ENCODE measurements at regions not wholly inside any gene's neighbourhood (a gene's known extent, or its start where the extent isn't known, plus 50 kb on each side); places are given as distances from the start of the nearest gene placed in this dataset.

GRCh38 chr15:47300596-47300995 is 416.7 kb upstream of the SEMA6D start:
- no peaks in the 10 kb centered on the region for H3K27me3 ChIP-seq (replicated peaks in 1 of 2; ENCODE audit: control insufficient read depth in 2 of 2, insufficient read depth in 2 of 2, low read length in 1 of 2)
- no peak overlapping the region for H3K4me3 ChIP-seq
- H3K79me2 ChIP-seq (ENCODE audit: control insufficient read depth, insufficient read depth, low read length) = no peaks in the 10 kb centered on the region
- no peak overlapping the region for H2AFZ ChIP-seq (ENCODE audit: control insufficient read depth, low read depth, low read length)
- no peaks in the 10 kb centered on the region for H3K4me1 ChIP-seq (ENCODE audit: control insufficient read depth, insufficient read depth, low read length)
- H3K36me3 ChIP-seq (ENCODE audit: control insufficient read depth in 2 of 2, insufficient read depth in 2 of 2, low read length in 1 of 2) = no peaks in the 10 kb centered on the region
- H3K4me2 ChIP-seq (ENCODE audit: control insufficient read depth, insufficient read depth) = no peak overlapping the region
- no peak for DNase-seq (ENCODE audit: low read depth, low spot score)
- TF ChIP-seq BRCA1 (IDR thresholded peaks at IDR 0.05; ENCODE audit: low read depth, low read length) (no peak), SMARCA5 (IDR thresholded peaks at IDR 0.05) (no peak), ZBED1 (IDR thresholded peaks at IDR 0.05; ENCODE audit: borderline replicate concordance) (no peak), SMC3 (IDR thresholded peaks at IDR 0.05; ENCODE audit: borderline replicate concordance, low read length) (no peak), IRF3 (IDR thresholded peaks at IDR 0.05) (no peak), NR2C1 (IDR thresholded peaks at IDR 0.05) (no peak), SMAD5 (IDR thresholded peaks at IDR 0.05; ENCODE audit: low read depth) (no peak), NFYB (IDR thresholded peaks at IDR 0.05; ENCODE audit: insufficient read depth, low read depth, low read length) (no peak)
- POLR2A ChIA-PET = no interaction called here
- in situ Hi-C loops (cut with MboI) (no loop called here), intact Hi-C loops (cut with micrococcal nuclease; ENCODE audit: unreplicated experiment) (no loop called here)
- RAD21 ChIA-PET (ENCODE audit: unreplicated experiment) = no interaction called here
- H3K27ac ChIP-seq (ENCODE audit: control insufficient read depth, insufficient read depth) = no peak overlapping the region
- no peak for ATAC-seq
- FAIRE-seq = no peak
- H3K9ac ChIP-seq (ENCODE audit: control insufficient read depth, insufficient read depth, low read length) = no peak overlapping the region
- CTCF ChIA-PET = no interaction called here
- no peaks in the 10 kb centered on the region for H4K20me1 ChIP-seq (ENCODE audit: control insufficient read depth, insufficient read depth)
- SMC1A ChIA-PET (ENCODE audit: uncharacterized antibody, unreplicated experiment) = interaction anchor here (1.2 kb wide), 1 partner anchor 10 kb away, joined by 3 read pairs; no protein-coding TSS in a partner anchor
- no peaks in the 10 kb centered on the region; the same call in 2 of the 3 replicates for H3K9me3 ChIP-seq (replicated peaks; ENCODE audit: control insufficient read depth, insufficient read depth, low read length)
- no TSS peak for BruUV-seq (replicated peaks)

GRCh38 chr15:47301481-47301880 is 415.8 kb upstream of the SEMA6D start:
- Histone ChIP-seq H3K36me3 (ENCODE audit: control insufficient read depth in 2 of 2, insufficient read depth in 2 of 2, low read length in 1 of 2) (no peaks in the 10 kb centered on the region), H3K79me2 (ENCODE audit: control insufficient read depth, insufficient read depth, low read length) (no peaks in the 10 kb centered on the region), H3K27me3 (replicated peaks in 1 of 2; ENCODE audit: control insufficient read depth in 2 of 2, insufficient read depth in 2 of 2, low read length in 1 of 2) (no peaks in the 10 kb centered on the region), H4K20me1 (ENCODE audit: control insufficient read depth, insufficient read depth) (no peaks in the 10 kb centered on the region), H2AFZ (ENCODE audit: control insufficient read depth, low read depth, low read length) (no peak overlapping the region), H3K4me1 (ENCODE audit: control insufficient read depth, insufficient read depth, low read length) (no peaks in the 10 kb centered on the region), H3K9me3 (replicated peaks; ENCODE audit: control insufficient read depth, insufficient read depth, low read length) (no peaks in the 10 kb centered on the region; the same call in 2 of the 3 replicates), H3K27ac (ENCODE audit: control insufficient read depth, insufficient read depth) (no peak overlapping the region), H3K9ac (ENCODE audit: control insufficient read depth, insufficient read depth, low read length) (no peak overlapping the region), H3K4me3 (no peak overlapping the region), H3K4me2 (ENCODE audit: control insufficient read depth, insufficient read depth) (no peak overlapping the region)
- CTCF ChIA-PET = no interaction called here
- BruUV-seq (replicated peaks) = no TSS peak
- POLR2A ChIA-PET = no interaction called here
- WGBS (ENCODE audit: insufficient coverage, insufficient replicate concordance, low lambda C conversion rate, missing lambda C conversion rate) = 2% methylated on average over 3 of the region's 3 CpGs
- intact Hi-C loops (cut with micrococcal nuclease; ENCODE audit: unreplicated experiment) (no loop called here), in situ Hi-C loops (cut with MboI) (no loop called here)
- ATAC-seq (peak; percentile 47), FAIRE-seq (no peak), DNase-seq (ENCODE audit: low read depth, low spot score) (no peak)
- SMC1A ChIA-PET (ENCODE audit: uncharacterized antibody, unreplicated experiment) = interaction anchor here (1.2 kb wide), 1 partner anchor 11 kb away, joined by 3 read pairs; no protein-coding TSS in a partner anchor
- RAD21 ChIA-PET (ENCODE audit: unreplicated experiment) = interaction anchor here (1.1 kb wide), 1 partner anchor 12 kb away, joined by 3 read pairs; no protein-coding TSS in a partner anchor
- TF ChIP-seq REST (IDR thresholded peaks at IDR 0.05; ENCODE audit: low read depth, low read length) (no peak), SIX5 (IDR thresholded peaks at IDR 0.05; ENCODE audit: low read depth, low read length, severe bottlenecking) (no peak), TCF7 (IDR thresholded peaks at IDR 0.05; ENCODE audit: borderline replicate concordance) (no peak), SUZ12 (IDR thresholded peaks at IDR 0.05; ENCODE audit: unreplicated experiment) (no peak), MTA3 (IDR thresholded peaks at IDR 0.05; ENCODE audit: borderline replicate concordance, low read length) (no peak), SPI1 (IDR thresholded peaks at IDR 0.05; ENCODE audit: borderline replicate concordance, insufficient read depth, low read depth, low read length) (no peak)

All from GM12878 (cell line).